IMR-90 (cell line): ENCODE measurements at regions not wholly inside any gene's neighbourhood (a gene's known extent, or its start where the extent isn't known, plus 50 kb on each side); places are given as distances from the start of the nearest gene placed in this dataset.

ENCODE experiments used
- BHLHE40 ChIP-seq: fragments of 150-350 bp; IDR thresholded peaks from 2 replicates; pipeline ENCODE4 v1.6.1; 2016; ENCODE audit warnings: mild to moderate bottlenecking, low read depth, low read length
- CEBPB ChIP-seq: IDR thresholded peaks from 2 replicates; pipeline ENCODE4 v1.6.1; 2012; ENCODE audit warnings: low read depth, low read length, improper control_type of control experiment
- MAFK ChIP-seq: IDR thresholded peaks from 2 replicates; pipeline ENCODE4 v1.6.1; 2012; ENCODE audit warnings: low read depth, low read length, improper control_type of control experiment
- MXI1 ChIP-seq: IDR thresholded peaks from 2 replicates; pipeline ENCODE4 v1.6.1; 2012; ENCODE audit warnings: low read depth, mild to moderate bottlenecking, low read length, moderate library complexity, borderline replicate concordance
- NFE2L2 ChIP-seq: fragments of 150-350 bp; IDR thresholded peaks from 2 replicates; pipeline ENCODE4 v1.6.1; 2016; ENCODE audit warnings: low read depth, mild to moderate bottlenecking, low read length
- POLR2A ChIP-seq: IDR thresholded peaks from 2 replicates; pipeline ENCODE4 v1.6.1; 2012; ENCODE audit warnings: mild to moderate bottlenecking, low read depth, low read length
- RCOR1 ChIP-seq: IDR thresholded peaks from 2 replicates; pipeline ENCODE4 v1.6.1; 2012; ENCODE audit warnings: mild to moderate bottlenecking, low read length, improper control_type of control experiment; ENCODE audit not compliant: insufficient replicate concordance
- RFX5 ChIP-seq: IDR thresholded peaks from 2 replicates; pipeline ENCODE4 v1.8.0; 2012; ENCODE audit warnings: low read depth, mild to moderate bottlenecking, low read length, moderate library complexity
- TF ChIP-seq, protein P1 (sequence below): fragments of 150-350 bp; IDR thresholded peaks from 2 replicates; pipeline ENCODE4 v1.6.1; 2017; ENCODE audit warnings: mild to moderate bottlenecking, antibody characterized with exemption, low read length, low read depth
- TF ChIP-seq, protein P2 (sequence below): conservative IDR thresholded peaks from 2 replicates; pipeline ENCODE4 v1.5.1; 2012; ENCODE audit warnings: mild to moderate bottlenecking, low read depth, low read length, improper control_type of control experiment
- TF ChIP-seq, protein P3 (sequence below): fragments of 150-350 bp; IDR thresholded peaks from 2 replicates; pipeline ENCODE4 v1.6.1; 2016; ENCODE audit warnings: low read depth, mild to moderate bottlenecking, low read length, moderate library complexity, borderline replicate concordance

DNA sequence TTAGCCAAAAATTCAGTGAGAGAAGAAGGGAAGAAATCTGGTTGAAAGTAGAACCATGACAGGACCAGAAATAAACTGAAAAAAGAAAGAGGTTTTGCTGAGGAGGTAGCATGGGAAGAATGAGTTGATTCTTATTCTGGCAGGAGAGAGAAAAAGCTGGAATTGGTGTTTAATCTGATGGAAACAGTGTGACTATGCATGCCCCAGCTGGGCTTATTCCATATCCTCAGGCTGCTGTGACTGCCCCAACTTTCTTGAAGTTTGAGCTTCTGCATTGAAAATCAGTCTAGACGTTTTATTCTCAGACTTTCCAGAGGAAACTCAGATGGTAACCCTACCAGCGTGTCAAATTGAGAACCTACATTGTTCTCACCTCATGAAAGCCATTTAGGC lies 352.5 kb upstream of the DCBLD2 start:
- TF ChIP-seq, protein P1, sequence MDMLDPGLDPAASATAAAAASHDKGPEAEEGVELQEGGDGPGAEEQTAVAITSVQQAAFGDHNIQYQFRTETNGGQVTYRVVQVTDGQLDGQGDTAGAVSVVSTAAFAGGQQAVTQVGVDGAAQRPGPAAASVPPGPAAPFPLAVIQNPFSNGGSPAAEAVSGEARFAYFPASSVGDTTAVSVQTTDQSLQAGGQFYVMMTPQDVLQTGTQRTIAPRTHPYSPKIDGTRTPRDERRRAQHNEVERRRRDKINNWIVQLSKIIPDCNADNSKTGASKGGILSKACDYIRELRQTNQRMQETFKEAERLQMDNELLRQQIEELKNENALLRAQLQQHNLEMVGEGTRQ = no peak
- TF ChIP-seq, protein P2, sequence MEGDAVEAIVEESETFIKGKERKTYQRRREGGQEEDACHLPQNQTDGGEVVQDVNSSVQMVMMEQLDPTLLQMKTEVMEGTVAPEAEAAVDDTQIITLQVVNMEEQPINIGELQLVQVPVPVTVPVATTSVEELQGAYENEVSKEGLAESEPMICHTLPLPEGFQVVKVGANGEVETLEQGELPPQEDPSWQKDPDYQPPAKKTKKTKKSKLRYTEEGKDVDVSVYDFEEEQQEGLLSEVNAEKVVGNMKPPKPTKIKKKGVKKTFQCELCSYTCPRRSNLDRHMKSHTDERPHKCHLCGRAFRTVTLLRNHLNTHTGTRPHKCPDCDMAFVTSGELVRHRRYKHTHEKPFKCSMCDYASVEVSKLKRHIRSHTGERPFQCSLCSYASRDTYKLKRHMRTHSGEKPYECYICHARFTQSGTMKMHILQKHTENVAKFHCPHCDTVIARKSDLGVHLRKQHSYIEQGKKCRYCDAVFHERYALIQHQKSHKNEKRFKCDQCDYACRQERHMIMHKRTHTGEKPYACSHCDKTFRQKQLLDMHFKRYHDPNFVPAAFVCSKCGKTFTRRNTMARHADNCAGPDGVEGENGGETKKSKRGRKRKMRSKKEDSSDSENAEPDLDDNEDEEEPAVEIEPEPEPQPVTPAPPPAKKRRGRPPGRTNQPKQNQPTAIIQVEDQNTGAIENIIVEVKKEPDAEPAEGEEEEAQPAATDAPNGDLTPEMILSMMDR = no peak
- TF ChIP-seq POLR2A = no peak
- TF ChIP-seq BHLHE40 = no peak
- TF ChIP-seq NFE2L2 = no peak
- TF ChIP-seq MAFK = no peak
- TF ChIP-seq RFX5 = no peak
- TF ChIP-seq, protein P3, sequence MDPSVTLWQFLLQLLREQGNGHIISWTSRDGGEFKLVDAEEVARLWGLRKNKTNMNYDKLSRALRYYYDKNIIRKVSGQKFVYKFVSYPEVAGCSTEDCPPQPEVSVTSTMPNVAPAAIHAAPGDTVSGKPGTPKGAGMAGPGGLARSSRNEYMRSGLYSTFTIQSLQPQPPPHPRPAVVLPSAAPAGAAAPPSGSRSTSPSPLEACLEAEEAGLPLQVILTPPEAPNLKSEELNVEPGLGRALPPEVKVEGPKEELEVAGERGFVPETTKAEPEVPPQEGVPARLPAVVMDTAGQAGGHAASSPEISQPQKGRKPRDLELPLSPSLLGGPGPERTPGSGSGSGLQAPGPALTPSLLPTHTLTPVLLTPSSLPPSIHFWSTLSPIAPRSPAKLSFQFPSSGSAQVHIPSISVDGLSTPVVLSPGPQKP = no peak
- no peak for TF ChIP-seq CEBPB
- TF ChIP-seq RCOR1 = no peak
- TF ChIP-seq MXI1 = no peak
